HT1080 (cell line): ENCODE measurements at regions not wholly inside any gene's neighbourhood (a gene's known extent, or its start where the extent isn't known, plus 50 kb on each side); places are given as distances from the start of the nearest gene placed in this dataset.
A peak's percentile ranks its signal among the peaks of the same experiment; 100 is the strongest.

Source experiments
- DNase-seq: peaks from one replicate; pipeline ENCODE4 v3.0.0-alpha.2; 2015; ENCODE audit warnings: low read depth

DNA sequence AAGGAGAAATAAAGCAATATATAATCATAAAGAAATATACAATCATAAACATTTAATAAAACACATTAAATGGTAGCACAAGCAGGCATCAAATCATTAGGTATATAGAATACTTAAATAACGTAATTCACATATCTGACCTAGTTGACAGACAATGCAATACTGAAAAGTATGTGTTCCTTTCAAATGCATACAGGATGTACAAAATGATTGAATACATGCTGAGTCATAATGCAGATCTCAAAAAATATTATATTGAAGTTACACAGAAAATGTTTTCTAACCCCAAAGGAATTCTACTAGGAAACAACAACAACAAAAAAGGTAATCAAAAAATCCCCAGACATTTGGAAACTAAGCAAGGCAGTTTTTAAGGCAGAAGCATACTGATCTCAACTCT, 1072.0 kb upstream of the INTU start:
- DNase-seq: no peak

- no peak for DNase-seq
Observed at GRCh38 chr4:126563389-126563788, 1069.4 kb upstream of the INTU start.

DNA sequence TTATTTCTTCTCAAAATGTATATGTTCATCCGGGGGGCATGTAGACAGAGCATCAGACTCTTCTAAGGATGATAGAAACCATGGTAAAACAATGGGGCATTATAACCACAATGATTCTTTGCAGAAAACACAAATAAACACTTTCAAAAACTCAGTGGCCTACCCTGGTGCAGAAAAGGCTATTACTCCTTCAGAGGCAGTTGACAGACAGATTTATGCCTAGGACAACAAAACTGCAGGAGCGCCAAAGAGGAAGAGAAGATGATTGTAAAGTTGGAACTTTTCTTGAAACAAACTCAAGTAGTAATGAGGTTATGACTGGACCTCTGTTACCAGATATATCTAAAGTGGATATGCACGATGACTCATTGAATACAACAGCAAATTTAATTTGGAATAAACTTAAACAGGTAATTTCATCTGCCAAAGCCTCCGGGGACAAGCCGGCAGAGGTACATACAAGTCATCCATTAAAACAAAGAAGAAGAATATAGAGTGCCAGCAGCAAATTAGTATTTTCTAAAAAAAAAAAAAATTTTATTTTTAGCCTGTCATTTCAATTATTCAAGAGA, 1068.4 kb upstream of the INTU start:
- DNase-seq: peak; percentile 5

DNA sequence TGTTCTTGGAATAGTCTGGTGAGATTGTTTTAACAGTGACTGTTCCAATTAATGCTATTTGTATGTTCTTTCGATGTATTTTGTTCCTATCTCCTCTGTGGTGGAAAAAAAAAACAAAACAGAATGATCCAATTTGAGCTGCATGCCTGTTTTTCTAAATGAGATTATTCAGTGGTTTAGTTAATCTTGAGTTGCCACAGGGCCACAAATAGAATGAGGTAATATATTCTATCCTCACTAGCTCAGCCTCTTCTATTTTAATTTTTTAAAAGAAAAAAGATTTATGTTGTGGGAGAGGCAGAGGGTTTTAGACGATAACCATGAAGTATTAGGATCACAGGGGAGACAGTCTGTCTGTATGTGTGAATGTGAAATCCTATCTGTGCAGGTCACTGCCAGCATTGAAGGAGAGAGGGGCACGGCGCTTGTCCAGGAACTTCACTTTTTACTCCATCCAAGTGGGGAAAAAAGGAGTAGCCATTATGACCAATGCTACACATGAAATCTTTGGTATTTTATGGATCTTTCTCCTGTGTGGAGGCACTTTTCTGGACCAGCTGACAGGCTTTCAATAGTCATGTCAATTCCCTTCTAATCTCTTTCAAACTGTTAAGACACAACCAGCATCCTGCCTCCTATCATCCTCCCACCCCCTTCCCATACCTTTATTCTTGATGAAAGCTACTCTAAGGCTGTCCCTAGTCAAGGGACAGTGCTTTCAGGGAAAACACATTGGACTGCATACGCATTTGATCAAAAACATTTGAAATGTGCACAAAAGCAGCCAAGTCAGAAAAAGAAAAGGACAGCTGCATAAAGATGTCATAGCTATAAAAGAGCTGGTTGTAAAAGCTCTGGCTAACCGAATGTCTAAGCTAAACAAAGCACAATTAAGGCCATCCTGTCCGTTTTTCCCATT, 1063.8 kb upstream of the INTU start:
- no peak for DNase-seq

DNA sequence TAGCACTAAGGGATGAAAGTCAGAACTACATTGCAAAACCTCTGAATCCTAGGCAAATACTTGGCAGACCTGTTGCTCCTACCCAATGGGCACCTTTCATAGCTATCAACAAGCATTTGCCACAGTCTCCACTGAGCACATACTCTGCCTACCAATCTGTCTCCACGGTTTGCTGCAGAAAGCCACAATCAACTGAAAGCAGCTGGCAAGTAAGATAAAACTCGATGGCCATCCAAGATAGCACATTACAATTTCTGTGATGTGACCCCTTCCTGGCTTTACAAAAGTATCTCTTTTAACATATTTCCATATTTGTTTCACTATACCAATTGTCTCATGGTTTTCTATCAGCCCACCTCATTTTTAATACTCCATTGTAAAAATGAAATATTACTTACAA, 1060.5 kb upstream of the INTU start:
- DNase-seq: no peak

- peak; percentile 13 for DNase-seq
Observed at GRCh38 chr4:126582737-126583136, 1050.0 kb upstream of the INTU start.

DNA sequence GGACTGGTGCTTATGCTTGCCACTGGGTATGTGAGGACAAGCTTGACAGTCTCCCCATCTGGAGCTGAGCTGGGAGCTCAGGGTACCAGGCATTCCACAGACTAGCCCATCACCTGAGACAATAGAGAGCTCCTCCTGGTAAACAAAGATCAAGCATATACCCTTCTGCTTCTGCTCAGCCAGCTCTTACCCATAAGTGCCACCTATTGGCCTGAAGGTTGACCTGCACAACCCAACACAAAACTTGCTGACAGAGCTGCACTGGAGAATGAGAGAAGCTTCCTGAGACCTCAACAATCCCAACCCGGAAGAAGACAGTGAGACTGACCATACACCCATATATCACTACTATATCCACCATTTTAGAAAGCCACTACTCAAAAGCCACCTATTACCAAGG, 1049.2 kb upstream of the INTU start:
- DNase-seq: peak; percentile 43

DNA sequence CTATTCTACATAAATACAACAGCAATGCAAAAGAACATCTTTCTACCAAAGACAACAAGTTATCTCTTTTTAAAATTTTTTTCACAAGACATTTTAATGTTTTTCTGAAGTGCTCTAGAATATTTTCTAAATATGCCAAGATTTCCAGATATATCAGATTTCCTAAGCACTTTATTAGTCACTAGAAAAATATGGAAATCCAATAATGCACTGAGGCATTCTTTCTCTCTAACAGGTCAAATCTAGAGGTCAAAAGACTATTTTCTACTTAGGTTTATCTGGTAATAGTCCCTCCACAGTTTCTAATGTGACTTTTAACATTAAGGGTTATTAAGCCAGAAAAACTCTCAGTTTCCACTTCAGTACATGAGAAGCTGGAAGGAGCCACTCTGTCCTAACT, 1041.2 kb upstream of the INTU start:
- no peak for DNase-seq

DNA sequence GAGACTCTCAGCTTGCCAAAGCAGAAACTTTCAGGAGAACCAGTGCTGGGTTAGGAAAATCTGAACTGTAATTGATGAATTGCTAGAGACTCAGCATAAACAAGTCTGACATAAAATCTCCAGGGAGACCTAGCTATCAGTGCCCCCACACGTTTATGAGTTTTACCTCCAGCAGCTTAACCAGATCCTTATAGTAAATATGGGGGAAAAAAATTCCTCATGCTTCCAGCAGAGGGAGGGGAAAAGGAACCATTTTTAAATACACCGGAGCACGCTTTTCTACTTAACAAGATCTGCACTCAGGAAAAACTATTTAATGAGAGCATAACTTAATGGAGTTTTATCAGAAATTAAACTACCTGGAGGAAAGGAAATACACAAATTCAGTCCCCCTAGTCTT, 1040.7 kb upstream of the INTU start:
- DNase-seq: no peak

GRCh38 chr4:126593626-126594025, 1039.1 kb upstream of the INTU start:
- DNase-seq: no peak

GRCh38 chr4:126595643-126596042, 1037.1 kb upstream of the INTU start:
- DNase-seq: no peak

- DNase-seq: no peak
Observed at GRCh38 chr4:126599746-126600145, 1033.0 kb upstream of the INTU start.

DNA sequence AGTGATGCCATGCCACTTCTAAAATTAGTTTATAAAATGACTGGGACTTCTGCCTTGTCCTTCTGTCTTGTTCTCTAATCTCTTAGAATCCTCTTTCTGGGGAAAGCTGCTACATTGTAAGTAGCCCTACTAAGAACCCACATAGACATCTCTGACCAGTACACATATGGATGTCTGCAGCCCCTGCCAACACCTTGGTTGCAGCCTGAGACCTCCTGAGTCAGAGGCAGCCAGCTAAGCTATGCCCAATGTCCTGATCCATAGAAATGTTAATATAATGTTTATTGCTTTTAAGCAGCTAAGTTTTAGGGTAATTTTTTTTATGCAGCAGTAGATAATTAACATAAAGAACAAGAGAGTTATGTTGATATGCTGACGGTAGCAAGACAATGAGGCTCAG, 1029.5 kb upstream of the INTU start:
- no peak for DNase-seq

DNA sequence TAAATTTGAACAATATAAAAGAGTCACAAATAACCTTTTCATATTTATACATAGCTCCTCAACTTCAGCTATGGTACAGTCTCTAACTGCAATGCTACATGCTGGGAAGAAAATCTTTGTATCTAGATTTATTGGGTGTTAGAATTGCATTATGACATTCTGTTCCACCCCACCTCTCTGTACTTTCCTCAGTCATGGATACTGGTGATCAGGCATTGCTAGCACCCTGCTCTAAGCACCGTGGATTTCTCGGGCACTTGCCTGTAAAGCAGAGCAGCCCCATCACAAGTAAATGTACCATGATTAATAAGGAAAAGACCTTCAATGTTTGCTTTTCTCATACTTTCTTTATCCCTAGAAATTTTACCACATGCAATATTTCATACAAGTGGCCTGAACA, 1028.9 kb upstream of the INTU start:
- DNase-seq: no peak

GRCh38 chr4:126604268-126604867, 1028.4 kb upstream of the INTU start:
- DNase-seq: peak; percentile 36

- DNase-seq: no peak
Observed at GRCh38 chr4:126610933-126611332, 1021.8 kb upstream of the INTU start.

DNA sequence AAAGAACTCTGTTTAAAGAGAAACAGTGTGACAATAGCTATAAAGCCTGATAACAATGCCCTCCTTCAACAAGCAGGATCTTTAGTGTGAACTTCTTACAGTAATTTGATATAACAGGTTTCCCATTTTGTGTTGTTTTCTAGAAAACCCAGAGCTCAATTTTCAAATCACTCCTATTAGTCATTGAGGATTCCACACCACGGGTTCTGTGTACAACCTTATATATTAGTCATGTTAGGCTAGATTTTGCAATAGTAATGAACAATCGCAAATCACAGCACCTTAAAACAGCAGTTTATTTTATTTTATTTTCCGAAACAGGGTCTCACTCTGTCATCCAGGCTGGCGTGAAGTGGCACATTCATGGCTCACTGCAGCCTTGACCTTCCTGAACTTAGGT, 1020.9 kb upstream of the INTU start:
- DNase-seq: peak; percentile 57

- no peak for DNase-seq
Observed at GRCh38 chr4:126614356-126614855, 1018.4 kb upstream of the INTU start.

DNA sequence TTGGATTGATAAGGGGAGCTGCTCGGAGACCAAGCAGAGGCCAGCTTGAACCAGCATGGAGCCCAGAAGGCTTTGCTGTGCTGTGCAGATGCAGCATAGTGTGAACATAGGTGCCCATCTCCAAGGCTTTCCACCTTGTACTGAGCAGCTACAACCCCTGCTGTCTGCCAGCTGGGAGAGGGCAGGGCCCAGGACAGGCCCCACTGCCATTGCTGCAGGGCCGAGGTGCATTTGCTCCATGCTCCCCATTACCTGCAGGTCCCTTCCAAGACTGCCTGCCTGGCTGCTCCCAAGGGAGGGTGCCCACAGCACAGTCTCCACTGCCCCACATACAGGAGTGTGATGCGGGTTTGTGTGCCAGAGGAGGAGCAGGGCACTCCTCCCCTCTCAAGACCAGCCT, 1016.0 kb upstream of the INTU start:
- DNase-seq: no peak

DNA sequence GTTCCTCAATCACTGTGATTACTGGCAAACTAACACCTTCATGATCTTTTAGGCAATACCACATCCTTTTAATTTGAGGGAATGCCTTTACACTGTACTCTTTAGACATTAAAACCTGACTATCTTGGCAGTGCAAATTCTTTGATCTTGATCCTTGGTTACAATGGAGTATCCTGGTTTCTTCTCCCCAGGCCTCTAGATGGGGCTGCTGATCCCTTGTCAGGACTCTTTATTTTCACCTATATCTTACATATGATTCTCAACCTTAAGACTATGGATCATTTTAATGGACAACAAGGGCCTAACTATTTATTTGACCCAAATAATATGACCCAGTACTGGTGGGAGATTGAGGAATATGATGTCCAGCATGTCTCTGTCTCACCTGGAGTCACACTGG, 1005.5 kb upstream of the INTU start:
- DNase-seq: no peak

DNA sequence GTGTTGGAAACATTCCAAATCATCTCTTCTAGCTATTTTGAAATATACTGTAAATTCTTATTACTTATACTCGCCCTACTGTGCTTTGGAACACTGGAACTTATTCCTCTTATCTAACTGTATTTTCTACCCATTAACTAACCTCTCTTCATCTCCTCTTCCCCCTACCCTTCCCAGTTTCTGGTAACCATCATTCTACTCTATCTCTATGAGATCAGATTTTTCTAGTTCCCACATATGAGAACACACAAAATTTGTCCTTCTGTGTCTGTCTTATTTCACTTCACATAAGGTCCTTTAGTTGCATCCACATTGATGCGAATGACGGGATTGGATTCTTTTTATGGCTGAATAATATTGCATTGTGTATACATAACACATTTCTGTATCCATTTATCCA, 1003.8 kb upstream of the INTU start:
- DNase-seq: no peak

DNA sequence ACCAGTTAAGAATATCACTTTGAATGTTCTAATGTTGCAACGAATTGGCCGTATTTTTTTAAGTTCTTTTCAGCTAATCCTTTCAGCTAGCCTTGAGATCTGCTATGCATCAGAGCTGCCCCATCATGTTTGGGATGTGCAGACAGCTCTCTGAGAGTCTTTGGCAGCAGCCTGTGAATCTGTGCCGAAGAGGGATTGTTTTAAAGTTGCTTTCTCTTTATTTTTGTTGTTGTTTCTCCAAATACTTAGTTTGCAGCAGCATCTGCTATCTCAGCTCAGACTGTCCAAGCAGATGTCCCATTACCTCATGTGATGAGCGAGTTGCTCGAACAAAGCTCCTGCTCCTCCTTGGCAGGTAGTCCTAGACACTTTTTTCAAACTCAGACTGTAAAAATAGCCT, 1002.5 kb upstream of the INTU start:
- DNase-seq: no peak

DNA sequence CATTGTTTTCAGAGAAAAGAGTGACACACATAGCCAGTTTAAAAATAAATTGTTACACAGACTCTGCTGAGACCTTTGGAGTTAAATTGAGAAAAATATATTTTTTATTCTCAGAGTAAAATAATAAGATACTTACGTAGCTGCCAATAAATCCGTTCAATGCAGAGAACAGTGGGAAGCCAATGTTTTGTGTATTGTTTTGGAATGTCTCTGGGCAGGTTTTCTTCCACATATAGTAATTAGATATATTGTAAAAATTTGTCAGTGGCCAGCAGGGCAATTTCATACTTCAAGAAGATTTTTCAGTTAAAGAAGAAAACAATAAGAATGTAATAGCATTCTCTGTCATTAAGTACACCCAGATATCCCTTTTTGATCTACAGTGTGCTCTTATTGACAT, 999.5 kb upstream of the INTU start:
- no peak for DNase-seq
